Spleen (tissue), 7 donors: ENCODE measurements at regions not wholly inside any gene's neighbourhood (a gene's known extent, or its start where the extent isn't known, plus 50 kb on each side); places are given as distances from the start of the nearest gene placed in this dataset.

Source experiments
- POLR2A ChIP-seq, 3 donors: fragments of 450-650 bp; IDR thresholded peaks; one replicate each; pipeline ENCODE4 v1.5.1; 2017; ENCODE audit warnings: antibody characterized with exemption in 3 of 3, mild to moderate bottlenecking in 1 of 3
- POLR2AphosphoS5 ChIP-seq, 3 donors: sonication (generic); formaldehyde crosslinking; IDR thresholded peaks; one replicate each; pipeline ENCODE4 v1.5.1; 2017; ENCODE audit warnings: antibody characterized with exemption in 3 of 3
- TF ChIP-seq, protein P1 (sequence below), 11 experiments: fragments of 200-600 bp in 7 of 11; fragments of 450-650 bp in 4 of 11; sonication (generic) in 4 of 11; IDR thresholded peaks in 8 of 11; conservative IDR thresholded peaks in 3 of 11; 1 replicate in 7 of 11; 2 replicates in 4 of 11; pipeline versions ENCODE4 v1.4.0 to v1.8.0; 2016 to 2021; ENCODE audit warnings: antibody characterized with exemption in 11 of 11, inconsistent platforms in 4 of 11, mild to moderate bottlenecking in 1 of 11
- donor health status: DM: no; HTN: no; CAD: no; lungs with moderate emphysema.
- donor health status: DM: no; HTN: no; CAD: no.
- donor health status: DM: no; HTN: no; CAD: no.

DNA sequence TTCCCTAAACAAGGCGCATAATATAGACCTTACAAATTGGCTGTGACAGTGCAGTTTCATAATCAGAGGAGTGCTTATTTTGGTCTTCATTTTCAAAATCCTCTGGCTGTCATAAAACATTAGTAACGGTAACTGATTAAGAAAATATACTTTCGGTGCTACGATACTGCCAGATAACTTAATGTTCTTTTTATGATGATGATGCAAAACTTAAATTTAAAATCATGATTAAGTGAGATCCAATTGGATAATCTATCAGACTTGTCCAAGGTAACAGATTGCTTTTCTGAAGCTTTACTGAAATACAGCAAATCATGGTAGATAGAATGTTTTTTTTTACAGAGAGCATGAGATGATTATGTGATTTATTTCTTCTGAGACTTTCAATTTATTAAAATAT, 364.2 kb upstream of the CNTN3 start:
- TF ChIP-seq POLR2AphosphoS5 (IDR thresholded peaks at IDR 0.05) = no peak
- TF ChIP-seq, protein P1, sequence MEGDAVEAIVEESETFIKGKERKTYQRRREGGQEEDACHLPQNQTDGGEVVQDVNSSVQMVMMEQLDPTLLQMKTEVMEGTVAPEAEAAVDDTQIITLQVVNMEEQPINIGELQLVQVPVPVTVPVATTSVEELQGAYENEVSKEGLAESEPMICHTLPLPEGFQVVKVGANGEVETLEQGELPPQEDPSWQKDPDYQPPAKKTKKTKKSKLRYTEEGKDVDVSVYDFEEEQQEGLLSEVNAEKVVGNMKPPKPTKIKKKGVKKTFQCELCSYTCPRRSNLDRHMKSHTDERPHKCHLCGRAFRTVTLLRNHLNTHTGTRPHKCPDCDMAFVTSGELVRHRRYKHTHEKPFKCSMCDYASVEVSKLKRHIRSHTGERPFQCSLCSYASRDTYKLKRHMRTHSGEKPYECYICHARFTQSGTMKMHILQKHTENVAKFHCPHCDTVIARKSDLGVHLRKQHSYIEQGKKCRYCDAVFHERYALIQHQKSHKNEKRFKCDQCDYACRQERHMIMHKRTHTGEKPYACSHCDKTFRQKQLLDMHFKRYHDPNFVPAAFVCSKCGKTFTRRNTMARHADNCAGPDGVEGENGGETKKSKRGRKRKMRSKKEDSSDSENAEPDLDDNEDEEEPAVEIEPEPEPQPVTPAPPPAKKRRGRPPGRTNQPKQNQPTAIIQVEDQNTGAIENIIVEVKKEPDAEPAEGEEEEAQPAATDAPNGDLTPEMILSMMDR (IDR thresholded peaks at IDR 0.05 in 8 of 11, conservative IDR thresholded peaks at IDR 0.05 in 3 of 11) = no peak
- no peak for TF ChIP-seq POLR2A (IDR thresholded peaks at IDR 0.05)
